ENCODE measurements at regions not wholly inside any gene's neighbourhood (a gene's known extent, or its start where the extent isn't known, plus 50 kb on each side); places are given as distances from the start of the nearest gene placed in this dataset.

GRCh38 chr5:89275066-89275855, 392.3 kb upstream of the MEF2C start:
- Histone ChIP-seq H3K79me2 (ENCODE audit: insufficient read depth, low read length) (no peaks in the 10 kb centered on the region), H3K27ac (ENCODE audit: low read depth, low read length) (no peak overlapping the region), H3K4me2 (ENCODE audit: low read length) (no peak overlapping the region), H3K4me3 (ENCODE audit: insufficient read depth, low read depth, low read length) (no peak overlapping the region), H4K20me1 (ENCODE audit: insufficient read depth, low read length) (no peaks in the 10 kb centered on the region), H2AFZ (ENCODE audit: low read depth, low read length) (no peak overlapping the region), H3K9ac (ENCODE audit: low read length) (no peak overlapping the region), H3K4me1 (ENCODE audit: insufficient read depth, low read length) (peaks cover 17% of the 10 kb centered on the region), H3K9me3 (ENCODE audit: insufficient read depth, low read depth, low read length) (no peaks in the 10 kb centered on the region), H3K36me3 (ENCODE audit: insufficient read depth, low read length) (no peaks in the 10 kb centered on the region), H3K27me3 (ENCODE audit: insufficient read depth, low read length) (no peaks in the 10 kb centered on the region)
- Mint-ChIP-seq H3K36me3 (ENCODE audit: low read depth, unreplicated experiment) (no peaks in the 10 kb centered on the region), H3K27me3 (ENCODE audit: low read depth, unreplicated experiment) (no peaks in the 10 kb centered on the region), H3K4me3 (ENCODE audit: unreplicated experiment) (no peak overlapping the region), H3K27ac (ENCODE audit: unreplicated experiment) (no peak overlapping the region), H3K9me3 (ENCODE audit: unreplicated experiment) (no peaks in the 10 kb centered on the region), H3K4me1 (ENCODE audit: low read depth, unreplicated experiment) (peaks cover 46% of the 10 kb centered on the region)
- DNase-seq (ENCODE audit: low read depth) (no peak), FAIRE-seq (no peak)
- TF ChIP-seq CTCF (IDR thresholded peaks at IDR 0.05; ENCODE audit: insufficient read depth, low read depth, low read length) (no peak), EZH2 (IDR thresholded peaks at IDR 0.05; ENCODE audit: insufficient read depth, low read length) (no peak)

GRCh38 chr5:89273289-89273688, 390.3 kb upstream of the MEF2C start:
- Histone ChIP-seq H4K20me1 (ENCODE audit: insufficient read depth, low read length) (no peaks in the 10 kb centered on the region), H3K4me2 (ENCODE audit: low read length) (no peak overlapping the region), H3K36me3 (ENCODE audit: insufficient read depth, low read length) (no peaks in the 10 kb centered on the region), H3K4me3 (ENCODE audit: insufficient read depth, low read depth, low read length) (no peak overlapping the region), H2AFZ (ENCODE audit: low read depth, low read length) (no peak overlapping the region), H3K4me1 (ENCODE audit: insufficient read depth, low read length) (peaks cover 17% of the 10 kb centered on the region), H3K9ac (ENCODE audit: low read length) (no peak overlapping the region), H3K79me2 (ENCODE audit: insufficient read depth, low read length) (no peaks in the 10 kb centered on the region), H3K27ac (ENCODE audit: low read depth, low read length) (no peak overlapping the region), H3K27me3 (ENCODE audit: insufficient read depth, low read length) (no peaks in the 10 kb centered on the region), H3K9me3 (ENCODE audit: insufficient read depth, low read depth, low read length) (no peaks in the 10 kb centered on the region)
- no peak for DNase-seq (ENCODE audit: low read depth)
- H3K4me3 Mint-ChIP-seq (ENCODE audit: unreplicated experiment): no peak overlapping the region
- no peak for TF ChIP-seq EZH2 (IDR thresholded peaks at IDR 0.05; ENCODE audit: insufficient read depth, low read length)
- no peak for TF ChIP-seq CTCF (IDR thresholded peaks at IDR 0.05; ENCODE audit: insufficient read depth, low read depth, low read length)
- no peaks in the 10 kb centered on the region for H3K27me3 Mint-ChIP-seq (ENCODE audit: low read depth, unreplicated experiment)
- H3K4me1 Mint-ChIP-seq (ENCODE audit: low read depth, unreplicated experiment): peaks cover 39% of the 10 kb centered on the region
- H3K36me3 Mint-ChIP-seq (ENCODE audit: low read depth, unreplicated experiment): no peaks in the 10 kb centered on the region
- no peaks in the 10 kb centered on the region for H3K9me3 Mint-ChIP-seq (ENCODE audit: unreplicated experiment)
- no peak for FAIRE-seq
- no peak overlapping the region for H3K27ac Mint-ChIP-seq (ENCODE audit: unreplicated experiment)

GRCh38 chr5:89270901-89271300, 387.9 kb upstream of the MEF2C start:
- no peak for FAIRE-seq
- H3K4me3 Mint-ChIP-seq (ENCODE audit: unreplicated experiment): no peak overlapping the region
- no peak overlapping the region for H3K9ac ChIP-seq (ENCODE audit: low read length)

More at GRCh38 chr5:89270901-89271300, 387.9 kb upstream of the MEF2C start:
- H3K36me3 Mint-ChIP-seq (ENCODE audit: low read depth, unreplicated experiment): no peaks in the 10 kb centered on the region
- H3K27ac Mint-ChIP-seq (ENCODE audit: unreplicated experiment): no peak overlapping the region
- Histone ChIP-seq H3K4me3 (ENCODE audit: insufficient read depth, low read depth, low read length) (no peak overlapping the region), H3K79me2 (ENCODE audit: insufficient read depth, low read length) (no peaks in the 10 kb centered on the region), H3K27me3 (ENCODE audit: insufficient read depth, low read length) (no peaks in the 10 kb centered on the region), H3K36me3 (ENCODE audit: insufficient read depth, low read length) (no peaks in the 10 kb centered on the region), H4K20me1 (ENCODE audit: insufficient read depth, low read length) (no peaks in the 10 kb centered on the region), H2AFZ (ENCODE audit: low read depth, low read length) (no peak overlapping the region), H3K4me2 (ENCODE audit: low read length) (no peak overlapping the region), H3K27ac (ENCODE audit: low read depth, low read length) (no peak overlapping the region), H3K9me3 (ENCODE audit: insufficient read depth, low read depth, low read length) (no peaks in the 10 kb centered on the region), H3K4me1 (ENCODE audit: insufficient read depth, low read length) (peaks cover 1% of the 10 kb centered on the region)
- TF ChIP-seq CTCF (IDR thresholded peaks at IDR 0.05; ENCODE audit: insufficient read depth, low read depth, low read length) (no peak), EZH2 (IDR thresholded peaks at IDR 0.05; ENCODE audit: insufficient read depth, low read length) (no peak)
- H3K9me3 Mint-ChIP-seq (ENCODE audit: unreplicated experiment): no peaks in the 10 kb centered on the region
- H3K4me1 Mint-ChIP-seq (ENCODE audit: low read depth, unreplicated experiment): peaks cover 31% of the 10 kb centered on the region
- no peaks in the 10 kb centered on the region for H3K27me3 Mint-ChIP-seq (ENCODE audit: low read depth, unreplicated experiment)
- DNase-seq (ENCODE audit: low read depth): no peak
